Progenitor cell of endocrine pancreas (in vitro differentiated cells): ENCODE measurements at regions not wholly inside any gene's neighbourhood (a gene's known extent, or its start where the extent isn't known, plus 50 kb on each side); places are given as distances from the start of the nearest gene placed in this dataset.

Experiments used
- DNase-seq: peaks from one replicate; pipeline ENCODE4 v3.0.0; 2021; ENCODE audit warnings: low spot score; ENCODE audit not compliant: unreplicated experiment
- H3K27ac Mint-ChIP-seq: 2 replicates; pipeline ENCODE4 v1.8.0; 2021; ENCODE audit warnings: mild to moderate bottlenecking, moderate library complexity, mixed read lengths
- H3K27me3 Mint-ChIP-seq: 2 replicates; pipeline ENCODE4 v1.8.0; 2021; ENCODE audit warnings: mixed read lengths
- H3K36me3 Mint-ChIP-seq: 2 replicates; pipeline ENCODE4 v1.8.0; 2022; ENCODE audit warnings: mixed read lengths; ENCODE audit not compliant: insufficient read depth
- H3K4me1 Mint-ChIP-seq: 2 replicates; pipeline ENCODE4 v1.8.0; 2021; ENCODE audit warnings: low read depth, mixed read lengths
- H3K4me3 Mint-ChIP-seq: 2 replicates; pipeline ENCODE4 v1.8.0; 2021; ENCODE audit warnings: low read depth, mild to moderate bottlenecking, moderate library complexity, mixed read lengths
- H3K9me3 Mint-ChIP-seq: 2 replicates; pipeline ENCODE4 v1.8.0; 2021; ENCODE audit warnings: low read depth, mixed read lengths
- TF ChIP-seq, protein P1 (sequence below): fragments of 200-600 bp; sonication (generic); IDR thresholded peaks from one replicate; pipeline ENCODE4 v1.5.0; 2021; ENCODE audit warnings: antibody characterized with exemption, mild to moderate bottlenecking; ENCODE audit not compliant: unreplicated experiment

DNA sequence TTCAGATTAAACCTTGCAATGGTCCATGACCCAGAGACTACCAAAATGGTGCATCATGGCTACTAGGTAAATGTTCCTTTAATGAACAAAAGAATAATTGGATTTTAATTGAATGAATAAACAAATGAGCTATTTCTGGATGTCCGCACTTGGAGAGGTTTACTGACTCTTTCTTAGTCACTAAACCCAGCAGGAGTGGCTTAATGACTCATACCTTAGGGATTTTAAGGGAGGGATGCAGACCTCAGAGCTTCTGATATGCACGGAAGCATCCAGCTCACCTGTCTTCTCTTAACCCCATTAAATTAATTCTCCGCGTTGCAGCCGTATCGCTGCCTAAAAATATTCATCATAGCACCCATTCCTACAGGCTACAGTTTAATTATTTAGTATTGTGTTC is 970.0 kb upstream of the SLC35B3 start:
- H3K4me3 Mint-ChIP-seq = no peak overlapping the region
- H3K36me3 Mint-ChIP-seq = no peaks in the 10 kb centered on the region
- TF ChIP-seq, protein P1, sequence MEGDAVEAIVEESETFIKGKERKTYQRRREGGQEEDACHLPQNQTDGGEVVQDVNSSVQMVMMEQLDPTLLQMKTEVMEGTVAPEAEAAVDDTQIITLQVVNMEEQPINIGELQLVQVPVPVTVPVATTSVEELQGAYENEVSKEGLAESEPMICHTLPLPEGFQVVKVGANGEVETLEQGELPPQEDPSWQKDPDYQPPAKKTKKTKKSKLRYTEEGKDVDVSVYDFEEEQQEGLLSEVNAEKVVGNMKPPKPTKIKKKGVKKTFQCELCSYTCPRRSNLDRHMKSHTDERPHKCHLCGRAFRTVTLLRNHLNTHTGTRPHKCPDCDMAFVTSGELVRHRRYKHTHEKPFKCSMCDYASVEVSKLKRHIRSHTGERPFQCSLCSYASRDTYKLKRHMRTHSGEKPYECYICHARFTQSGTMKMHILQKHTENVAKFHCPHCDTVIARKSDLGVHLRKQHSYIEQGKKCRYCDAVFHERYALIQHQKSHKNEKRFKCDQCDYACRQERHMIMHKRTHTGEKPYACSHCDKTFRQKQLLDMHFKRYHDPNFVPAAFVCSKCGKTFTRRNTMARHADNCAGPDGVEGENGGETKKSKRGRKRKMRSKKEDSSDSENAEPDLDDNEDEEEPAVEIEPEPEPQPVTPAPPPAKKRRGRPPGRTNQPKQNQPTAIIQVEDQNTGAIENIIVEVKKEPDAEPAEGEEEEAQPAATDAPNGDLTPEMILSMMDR = no peak
- no peaks in the 10 kb centered on the region for H3K9me3 Mint-ChIP-seq
- no peak overlapping the region for H3K27ac Mint-ChIP-seq
- H3K4me1 Mint-ChIP-seq = peaks cover 22% of the 10 kb centered on the region
- no peak for DNase-seq
- peaks cover 26% of the 10 kb centered on the region for H3K27me3 Mint-ChIP-seq

DNA sequence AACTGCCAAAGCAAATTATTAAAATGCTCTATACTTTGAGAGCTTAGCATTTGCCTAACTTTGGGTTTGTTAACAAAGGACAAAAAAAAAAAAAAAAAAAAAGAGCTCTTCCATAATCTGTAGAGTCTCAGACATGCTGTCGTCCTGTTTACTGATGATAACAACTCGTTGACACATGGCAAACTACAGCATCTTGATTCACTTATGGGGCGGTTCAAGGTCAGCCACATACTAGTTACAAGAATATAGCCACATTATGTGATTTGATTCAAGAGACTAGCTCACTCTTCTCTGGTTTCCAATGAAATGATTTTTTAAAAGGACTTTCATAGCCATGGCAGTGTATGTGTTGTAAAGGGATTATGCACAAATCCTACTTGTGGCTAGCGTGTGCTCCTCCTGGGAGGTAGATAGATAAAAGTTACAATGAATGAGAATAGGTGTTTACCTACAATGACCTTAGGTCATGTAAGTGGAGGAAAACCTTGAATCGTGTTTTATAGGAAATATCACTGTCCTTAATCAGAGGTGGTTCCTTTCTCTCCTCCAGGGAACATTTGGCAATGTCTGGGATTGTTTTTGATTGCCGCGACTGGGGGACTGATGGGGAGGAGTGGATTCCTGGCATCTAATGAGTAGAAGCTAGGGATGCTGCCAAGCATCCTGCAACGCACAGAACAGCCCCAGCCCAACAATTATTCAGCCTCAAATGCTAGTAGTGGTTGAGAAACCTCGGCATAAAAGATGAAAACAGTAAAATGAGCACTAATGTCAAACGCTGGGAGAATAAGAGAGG is 969.2 kb upstream of the SLC35B3 start:
- no peaks in the 10 kb centered on the region for H3K36me3 Mint-ChIP-seq
- H3K4me3 Mint-ChIP-seq = no peak overlapping the region
- H3K9me3 Mint-ChIP-seq = no peaks in the 10 kb centered on the region
- H3K27me3 Mint-ChIP-seq = peaks cover 32% of the 10 kb centered on the region
- no peak for DNase-seq
- peaks cover 24% of the 10 kb centered on the region for H3K4me1 Mint-ChIP-seq
- TF ChIP-seq, protein P1 = no peak
- H3K27ac Mint-ChIP-seq = no peak overlapping the region

DNA sequence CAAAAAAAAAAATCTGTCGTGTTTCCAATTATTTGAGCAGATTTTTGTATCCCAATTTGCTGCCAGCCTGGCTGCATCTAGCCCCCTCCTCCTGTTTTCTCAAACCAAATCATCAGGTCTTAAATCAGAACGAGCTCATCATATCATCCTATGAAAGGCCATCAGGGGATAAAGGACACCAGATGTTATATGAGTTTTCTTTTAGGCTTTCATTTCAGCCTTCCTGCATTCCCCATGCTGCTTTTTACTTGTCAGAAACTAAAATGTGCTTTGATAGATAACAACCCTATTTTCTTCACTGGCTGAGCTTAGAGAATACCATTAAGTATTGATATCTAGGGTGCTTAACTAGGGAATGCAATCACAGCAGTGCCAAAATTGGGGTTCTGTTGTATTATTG is 968.4 kb upstream of the SLC35B3 start:
- Mint-ChIP-seq H3K27me3 (peaks cover 32% of the 10 kb centered on the region), H3K27ac (no peak overlapping the region), H3K36me3 (no peaks in the 10 kb centered on the region), H3K4me3 (no peak overlapping the region), H3K9me3 (no peaks in the 10 kb centered on the region), H3K4me1 (peaks cover 24% of the 10 kb centered on the region)
- TF ChIP-seq, protein P1 = no peak
- no peak for DNase-seq

DNA sequence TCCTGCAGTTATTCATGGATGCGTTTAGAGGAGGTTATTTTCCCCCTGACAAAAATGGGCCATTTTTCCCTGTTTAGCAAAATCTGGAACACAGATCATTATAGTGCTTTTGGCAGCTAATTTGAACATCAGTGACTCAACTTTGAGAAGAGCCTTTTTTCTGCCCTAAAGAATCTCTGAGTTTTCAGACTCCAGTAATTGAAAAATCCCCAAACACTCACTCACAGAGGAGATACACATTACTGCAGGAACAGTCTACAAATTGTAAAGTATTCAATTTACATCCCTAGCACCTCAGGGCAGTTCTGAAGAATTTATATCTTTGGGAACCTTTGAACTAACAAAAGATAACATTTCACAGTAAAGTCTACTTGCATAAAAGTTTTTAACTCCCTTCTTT is 966.6 kb upstream of the SLC35B3 start:
- Mint-ChIP-seq H3K27ac (no peak overlapping the region), H3K9me3 (no peaks in the 10 kb centered on the region), H3K4me1 (peaks cover 30% of the 10 kb centered on the region), H3K4me3 (no peak overlapping the region), H3K36me3 (no peaks in the 10 kb centered on the region), H3K27me3 (peaks cover 29% of the 10 kb centered on the region)
- DNase-seq = no peak
- TF ChIP-seq, protein P1 = no peak

DNA sequence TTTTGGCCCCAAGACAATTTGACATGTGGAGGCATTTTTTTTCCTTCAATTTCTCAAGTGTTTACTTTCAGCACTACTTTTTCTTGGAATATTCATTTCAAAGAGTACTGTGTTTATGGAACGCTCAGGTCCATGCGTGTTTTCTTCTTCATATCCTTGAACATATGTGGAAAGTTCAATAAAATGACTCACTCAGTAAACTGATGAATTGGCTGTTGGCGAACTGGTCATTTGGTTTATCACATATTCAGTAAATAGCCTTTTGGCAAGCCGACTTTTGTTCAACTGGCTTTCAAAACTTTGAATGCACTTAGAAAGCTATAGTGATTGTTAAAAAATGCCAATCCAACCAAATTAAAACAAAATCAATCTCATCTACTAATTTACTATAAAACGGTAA is 964.6 kb upstream of the SLC35B3 start:
- peaks cover 28% of the 10 kb centered on the region for H3K27me3 Mint-ChIP-seq
- H3K4me3 Mint-ChIP-seq = no peak overlapping the region
- TF ChIP-seq, protein P1 = no peak
- no peak for DNase-seq
- no peak overlapping the region for H3K27ac Mint-ChIP-seq
- H3K9me3 Mint-ChIP-seq = no peaks in the 10 kb centered on the region
- peaks cover 26% of the 10 kb centered on the region for H3K4me1 Mint-ChIP-seq
- H3K36me3 Mint-ChIP-seq = no peaks in the 10 kb centered on the region
